ENCODE measurements at regions not wholly inside any gene's neighbourhood (a gene's known extent, or its start where the extent isn't known, plus 50 kb on each side); places are given as distances from the start of the nearest gene placed in this dataset.

DNA sequence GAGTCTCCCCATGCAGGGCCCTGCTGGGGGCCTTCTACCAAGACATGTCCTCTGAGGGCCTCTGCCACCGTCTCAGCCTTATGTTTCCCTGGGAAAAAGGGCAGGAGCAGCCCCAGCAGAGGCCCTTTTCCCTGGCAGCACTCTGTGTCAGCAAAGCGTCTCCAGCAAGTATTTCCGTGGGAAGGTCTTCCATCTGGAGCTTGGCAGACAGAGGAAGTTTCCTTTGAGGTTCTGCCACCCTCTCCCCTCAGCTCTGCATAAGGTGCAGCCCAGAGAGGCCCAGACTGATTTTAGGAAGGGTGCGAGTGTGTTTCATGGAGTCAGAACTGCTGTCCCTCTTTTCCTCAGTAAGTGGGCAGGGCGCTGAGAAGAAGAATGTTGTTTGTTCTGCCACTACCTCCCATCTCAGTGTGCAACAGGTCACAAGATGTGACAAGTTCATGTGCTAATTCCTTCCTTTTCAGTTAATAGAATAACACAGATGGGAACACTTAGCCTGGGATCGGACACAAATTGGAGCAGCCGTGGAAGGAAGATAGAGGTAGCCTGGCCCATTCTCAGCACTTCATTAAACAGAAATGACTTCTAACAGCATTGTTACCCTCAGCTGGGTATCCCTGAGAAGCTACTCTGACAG, 784.4 kb downstream of the MAFB start:
- no peak for DNase-seq
- in situ Hi-C loops (cut with HindIII; ENCODE audit: low pct_ligation_motif_present, low pct_unique_long_range_greater_than_20kb, low sequenced_read_pairs) = no loop called here

GRCh38 chr20:39903806-39904465, 785.1 kb downstream of the MAFB start:
- in situ Hi-C loops (cut with HindIII; ENCODE audit: low pct_ligation_motif_present, low pct_unique_long_range_greater_than_20kb, low sequenced_read_pairs) = no loop called here

DNA sequence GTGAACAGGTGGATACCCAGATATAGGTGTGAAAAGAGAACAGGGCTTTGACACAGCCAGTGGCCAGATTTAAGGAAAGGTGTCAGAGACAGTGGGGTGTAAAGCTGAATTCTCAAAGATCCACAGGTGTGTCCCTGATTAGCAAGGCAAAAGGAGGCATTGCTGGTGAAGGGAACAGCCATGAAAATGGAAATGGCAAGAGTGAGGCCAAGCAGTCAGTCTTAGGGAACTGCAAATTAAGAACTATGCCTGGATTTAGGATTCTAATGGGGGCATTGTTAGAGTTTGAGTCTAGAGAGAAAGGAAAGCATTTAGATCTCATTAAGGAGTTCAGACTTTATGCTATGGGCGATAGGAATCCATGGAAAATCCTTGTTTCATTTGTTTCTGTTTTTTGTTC, 789.2 kb downstream of the MAFB start:
- in situ Hi-C loops (cut with HindIII; ENCODE audit: low pct_ligation_motif_present, low pct_unique_long_range_greater_than_20kb, low sequenced_read_pairs) = no loop called here
- no peak for DNase-seq

More at GRCh38 chr20:39903806-39904465, 785.1 kb downstream of the MAFB start:
- DNase-seq = no peak

GRCh38 chr20:39898467-39898852, 790.6 kb downstream of the MAFB start:
- in situ Hi-C loops (cut with HindIII; ENCODE audit: low pct_ligation_motif_present, low pct_unique_long_range_greater_than_20kb, low sequenced_read_pairs) = no loop called here
- no peak for DNase-seq

- DNase-seq = no peak
- in situ Hi-C loops (cut with HindIII; ENCODE audit: low pct_ligation_motif_present, low pct_unique_long_range_greater_than_20kb, low sequenced_read_pairs) = no loop called here
Measured at GRCh38 chr20:39897781-39898466, 791.1 kb downstream of the MAFB start.

DNA sequence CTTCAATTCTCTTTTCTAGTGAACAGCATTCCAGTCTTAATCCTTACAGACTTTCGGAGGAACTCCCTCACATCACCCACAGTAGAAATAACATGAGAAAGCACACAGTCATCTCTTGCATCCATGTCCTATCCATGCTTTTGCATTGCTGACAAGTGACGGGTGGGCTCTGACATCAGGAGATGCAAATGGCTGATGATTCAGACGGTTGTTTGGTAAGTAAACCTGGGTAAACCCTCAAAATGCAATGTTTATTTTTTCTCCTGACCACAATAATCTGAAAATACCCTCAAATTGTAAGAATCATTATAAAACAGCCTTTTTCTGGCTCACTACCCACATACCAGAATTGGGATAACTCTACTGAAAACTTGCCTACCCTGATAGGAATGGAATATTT, 792.0 kb downstream of the MAFB start:
- in situ Hi-C loops (cut with HindIII; ENCODE audit: low pct_ligation_motif_present, low pct_unique_long_range_greater_than_20kb, low sequenced_read_pairs) = no loop called here
- no peak for DNase-seq

DNA sequence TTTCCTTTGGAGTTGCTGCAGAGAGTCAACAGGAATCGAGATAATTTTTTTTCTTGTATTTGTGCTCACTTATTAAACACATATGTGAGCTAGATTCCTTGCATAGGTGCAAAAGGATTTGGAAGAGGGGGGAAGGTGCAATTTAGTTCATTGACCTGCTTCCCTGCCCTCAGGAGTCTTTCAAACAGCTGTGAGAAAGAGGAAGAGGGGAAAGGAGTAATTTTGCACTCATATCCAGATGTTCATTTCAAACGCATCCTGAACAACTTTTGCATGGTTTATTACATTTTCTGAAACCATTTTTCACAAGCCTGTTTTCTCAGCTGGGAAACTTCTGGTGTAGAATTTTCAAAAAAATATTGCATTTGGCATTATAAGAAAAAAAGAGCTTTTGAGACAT, 795.0 kb downstream of the MAFB start:
- no peak for DNase-seq
- in situ Hi-C loops (cut with HindIII; ENCODE audit: low pct_ligation_motif_present, low pct_unique_long_range_greater_than_20kb, low sequenced_read_pairs) = no loop called here

DNA sequence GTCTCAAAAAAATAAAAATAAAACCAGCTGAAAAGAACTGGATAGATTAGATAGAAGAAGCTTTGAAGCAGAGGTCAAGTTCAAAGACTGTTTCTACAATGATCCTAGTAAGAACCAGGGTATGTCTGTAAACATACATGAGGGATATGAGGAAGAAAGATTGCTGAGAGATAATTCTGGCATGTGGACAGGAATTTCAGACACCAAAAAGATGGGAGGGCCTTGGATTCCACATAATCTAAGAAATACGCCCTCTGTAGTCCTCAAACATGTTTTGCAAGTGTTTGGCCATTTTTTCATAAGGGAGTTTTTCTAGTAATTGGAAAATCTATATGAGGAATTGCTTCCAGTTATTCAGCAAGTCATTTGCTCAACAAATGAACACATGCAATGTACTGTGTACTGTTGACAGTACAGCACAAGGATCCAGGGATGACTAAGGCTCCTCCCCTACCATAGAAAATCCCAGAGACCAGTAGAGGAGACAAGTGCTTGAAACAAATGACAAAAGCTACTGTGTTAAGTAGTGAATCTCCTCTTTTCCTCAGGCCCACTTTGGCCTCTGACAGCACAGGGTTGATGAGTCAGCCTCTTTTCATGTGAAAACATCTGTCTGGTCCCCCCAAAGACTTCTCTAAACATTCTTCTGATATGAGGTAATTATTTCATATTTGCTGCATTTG, 795.9 kb downstream of the MAFB start:
- in situ Hi-C loops (cut with HindIII; ENCODE audit: low pct_ligation_motif_present, low pct_unique_long_range_greater_than_20kb, low sequenced_read_pairs) = no loop called here

DNA sequence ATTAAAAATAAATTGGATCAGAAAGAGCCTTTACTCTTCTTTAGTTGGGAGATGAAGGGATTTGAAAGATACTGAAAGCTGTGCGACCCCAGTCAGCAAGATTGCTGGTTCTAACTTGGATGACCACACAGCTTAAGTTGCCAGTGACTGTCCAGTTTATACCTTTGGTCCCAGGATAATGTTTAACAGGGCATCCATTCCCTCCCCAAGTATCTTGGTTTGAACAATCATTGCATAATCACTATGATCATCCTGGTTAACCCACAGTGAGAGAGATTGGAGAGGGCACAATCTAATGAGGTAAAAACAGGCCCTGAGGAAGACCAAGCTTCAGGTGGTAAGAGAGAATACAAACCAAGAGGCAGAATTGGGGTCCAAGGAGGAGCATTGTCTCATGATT, 798.3 kb downstream of the MAFB start:
- no peak for DNase-seq
- in situ Hi-C loops (cut with HindIII; ENCODE audit: low pct_ligation_motif_present, low pct_unique_long_range_greater_than_20kb, low sequenced_read_pairs) = no loop called here

More for the DNA sequence above, 795.9 kb downstream of the MAFB start:
- DNase-seq = no peak

DNA sequence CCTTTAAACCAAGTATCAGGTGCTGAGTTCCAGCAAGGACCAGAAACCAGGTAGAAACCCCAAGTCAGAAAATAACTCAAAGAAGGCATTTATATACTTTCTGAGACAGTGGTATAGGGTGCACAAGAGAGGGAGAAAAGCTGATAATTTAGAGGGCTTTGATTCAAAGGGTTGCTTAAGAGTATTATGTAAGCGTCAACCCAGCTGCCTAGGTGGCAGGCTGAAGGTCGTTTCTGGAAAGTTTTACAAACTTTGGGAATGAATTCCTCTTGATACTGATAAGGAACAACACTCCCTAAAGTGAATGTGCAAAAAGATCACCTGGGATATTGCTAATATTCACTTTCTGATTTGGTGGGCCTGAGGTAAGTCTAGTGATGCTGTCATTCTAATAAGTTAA, 800.7 kb downstream of the MAFB start:
- DNase-seq = no peak
- in situ Hi-C loops (cut with HindIII; ENCODE audit: low pct_ligation_motif_present, low pct_unique_long_range_greater_than_20kb, low sequenced_read_pairs) = no loop called here

DNA sequence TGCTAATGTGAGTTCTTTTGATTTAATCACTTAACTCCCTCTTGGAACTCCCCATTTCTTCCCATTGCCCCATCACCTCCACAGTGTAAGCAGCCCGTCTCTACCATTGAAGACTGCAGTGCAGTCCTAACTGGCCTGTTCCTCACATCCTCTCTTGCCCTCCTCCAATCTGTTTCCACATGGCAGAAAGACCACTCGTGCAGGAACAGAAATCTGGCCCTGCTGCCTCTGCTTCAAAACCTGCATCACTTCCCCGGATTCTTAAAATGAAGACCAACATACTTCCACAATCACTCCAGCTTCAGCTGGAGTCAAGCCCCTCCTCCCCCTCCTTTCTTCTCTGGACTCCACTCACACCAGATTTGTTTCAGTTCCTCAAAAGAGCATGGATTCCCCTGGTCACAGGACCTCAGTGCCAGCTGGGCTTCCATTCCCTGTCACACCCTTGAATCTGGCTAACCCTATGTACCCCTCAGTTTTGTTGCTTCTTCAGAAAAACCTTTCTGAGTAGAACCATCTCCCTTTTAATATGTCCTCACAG, 802.3 kb downstream of the MAFB start:
- in situ Hi-C loops (cut with HindIII; ENCODE audit: low pct_ligation_motif_present, low pct_unique_long_range_greater_than_20kb, low sequenced_read_pairs) = no loop called here

DNA sequence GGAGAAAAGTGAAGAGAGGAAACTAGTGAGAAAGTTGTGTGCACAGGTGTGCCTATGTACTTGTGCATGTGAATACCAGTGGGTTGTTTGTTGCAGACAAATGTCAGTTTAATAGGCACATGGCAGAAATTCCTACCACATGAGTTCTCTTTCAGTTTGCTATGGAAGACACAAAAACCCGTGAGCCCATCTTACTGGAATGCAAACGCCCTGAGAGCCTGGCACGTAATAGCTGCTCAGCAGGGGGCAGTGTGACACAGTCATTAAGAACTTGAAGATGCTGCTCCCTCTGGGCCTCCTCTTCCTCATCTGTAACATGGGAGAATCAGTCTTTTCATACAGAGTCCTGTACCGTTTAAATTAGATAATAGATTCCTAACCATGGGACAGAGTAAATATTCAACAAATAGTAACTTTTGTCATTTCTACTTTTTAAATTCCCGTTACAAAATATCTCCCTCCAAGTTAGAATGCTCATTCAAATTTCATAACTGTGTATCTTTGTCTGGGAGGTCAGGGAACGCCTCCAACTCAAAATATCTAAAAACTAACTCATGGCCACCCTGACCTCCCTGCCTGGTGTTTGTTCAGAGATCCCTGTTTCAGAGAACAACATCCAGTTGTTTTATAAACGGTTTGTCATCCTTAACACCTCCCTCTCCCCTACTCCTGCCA, 802.9 kb downstream of the MAFB start:
- peak; percentile 62 for DNase-seq
- in situ Hi-C loops (cut with HindIII; ENCODE audit: low pct_ligation_motif_present, low pct_unique_long_range_greater_than_20kb, low sequenced_read_pairs) = no loop called here

More for the DNA sequence above, 802.3 kb downstream of the MAFB start:
- no peak for DNase-seq

GRCh38 chr20:39882806-39883205, 806.2 kb downstream of the MAFB start:
- no peak for DNase-seq
- in situ Hi-C loops (cut with HindIII; ENCODE audit: low pct_ligation_motif_present, low pct_unique_long_range_greater_than_20kb, low sequenced_read_pairs) = no loop called here

DNA sequence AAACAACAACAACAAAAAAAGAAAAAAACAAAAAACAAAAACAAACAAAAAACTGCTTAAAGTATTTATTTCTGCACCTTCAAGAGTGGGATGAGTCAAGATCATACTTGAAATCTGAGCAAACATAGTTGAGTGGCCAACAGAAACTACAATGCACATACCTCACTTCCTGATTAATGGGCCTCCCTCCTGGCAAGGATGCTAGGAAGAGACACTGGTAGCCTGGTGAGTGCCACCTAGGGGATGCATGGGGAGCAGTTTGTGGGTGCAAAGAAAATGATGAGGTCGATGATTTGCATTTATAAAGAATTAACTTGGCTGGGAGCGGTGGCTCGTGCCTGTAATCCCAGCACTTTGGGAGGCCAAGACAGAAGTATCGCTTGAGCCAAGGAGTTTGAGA, 808.1 kb downstream of the MAFB start:
- peak; percentile 31 for DNase-seq
- in situ Hi-C loops (cut with HindIII; ENCODE audit: low pct_ligation_motif_present, low pct_unique_long_range_greater_than_20kb, low sequenced_read_pairs) = no loop called here

DNA sequence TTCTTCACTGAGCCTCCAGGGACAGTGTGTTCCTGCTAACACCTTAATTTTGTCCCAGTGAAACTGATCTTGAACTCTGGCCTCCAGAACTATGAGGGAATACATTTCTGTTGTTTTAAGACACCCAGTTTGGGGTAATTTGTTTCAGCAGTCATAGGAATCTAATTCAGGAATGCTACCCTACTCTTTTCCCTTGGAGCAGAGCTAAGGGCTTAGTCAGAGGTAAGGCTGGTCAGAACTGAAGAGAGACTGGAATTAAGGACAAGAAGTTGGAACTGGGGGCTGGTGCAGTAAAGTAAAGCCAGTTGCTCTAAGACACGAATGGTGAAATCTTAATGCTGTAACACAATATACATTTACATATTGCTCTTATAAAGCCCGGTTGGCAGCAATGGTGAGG, 809.7 kb downstream of the MAFB start:
- in situ Hi-C loops (cut with HindIII; ENCODE audit: low pct_ligation_motif_present, low pct_unique_long_range_greater_than_20kb, low sequenced_read_pairs) = no loop called here
- DNase-seq = no peak

- in situ Hi-C loops (cut with HindIII; ENCODE audit: low pct_ligation_motif_present, low pct_unique_long_range_greater_than_20kb, low sequenced_read_pairs) = no loop called here
- no peak for DNase-seq
Measured at GRCh38 chr20:39878809-39879208, 810.2 kb downstream of the MAFB start.

- in situ Hi-C loops (cut with HindIII; ENCODE audit: low pct_ligation_motif_present, low pct_unique_long_range_greater_than_20kb, low sequenced_read_pairs) = no loop called here
- no peak for DNase-seq
Measured at GRCh38 chr20:39878320-39878719, 810.7 kb downstream of the MAFB start.

DNA sequence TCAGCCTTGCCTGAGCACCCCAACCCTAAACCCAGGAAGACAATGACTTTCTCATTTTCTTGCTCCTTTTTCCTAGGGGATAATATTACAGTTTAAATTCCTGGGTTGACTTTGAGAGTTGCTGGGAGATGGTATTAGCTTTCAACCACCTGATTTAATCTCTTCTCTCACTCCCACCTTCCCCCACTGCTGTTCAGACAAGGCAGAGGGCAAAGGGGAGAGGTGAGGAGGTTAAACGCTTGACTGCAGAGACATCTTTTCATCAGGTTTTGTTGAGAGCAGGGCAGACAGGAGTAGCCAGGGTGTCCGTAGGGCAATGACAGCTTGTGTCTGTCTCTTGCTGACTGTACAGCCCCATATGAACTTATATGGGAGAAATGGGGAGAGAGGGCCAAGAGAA, 811.2 kb downstream of the MAFB start:
- no peak for DNase-seq
- in situ Hi-C loops (cut with HindIII; ENCODE audit: low pct_ligation_motif_present, low pct_unique_long_range_greater_than_20kb, low sequenced_read_pairs) = no loop called here
